A549 (cell line): ENCODE measurements at regions not wholly inside any gene's neighbourhood (a gene's known extent, or its start where the extent isn't known, plus 50 kb on each side); places are given as distances from the start of the nearest gene placed in this dataset.
A peak's percentile ranks its signal among the peaks of the same experiment; 100 is the strongest.

ENCODE experiments used
- ATAC-seq, 2 experiments: fragments of 200-7000 bp in 1 of 2; fragments of >200 bp in 1 of 2; cut with Nextera tagmentation in 1 of 2; cut with Tn5 transposase in 1 of 2; 3 replicates each; pipeline versions ENCODE4 v1.8.0 to v1.9.1; 2018 to 2020; ENCODE audit warnings: mild to moderate bottlenecking in 1 of 2, moderate library complexity in 1 of 2
- CTCF ChIA-PET: fragments of 300-600 bp; sonication (Branson Sonifier 250); formaldehyde crosslinking; extraction: SDS; loops from one replicate; lab custom pipeline; 2021; ENCODE audit warnings: antibody characterized with exemption, inconsistent platforms; lab: Yijun Ruan, JAX
- POLR2A ChIA-PET: fragments of 350-600 bp; formaldehyde crosslinking; extraction: SDS; loops from one replicate; lab custom pipeline; 2021; ENCODE audit warnings: antibody characterized with exemption, inconsistent platforms; lab: Yijun Ruan, JAX
- DNase-seq, 2 experiments: peaks; one replicate each; pipeline versions ENCODE4 v3.0.0 to v3.0.0-alpha.2; 2011 to 2016; ENCODE audit warnings: low read depth in 1 of 2, low spot score in 1 of 2
- FAIRE-seq: peaks from 2 replicates; lab custom pipeline; 2011; peaks lifted over from hg19 to GRCh38; lab: Jason Lieb, UNC
- H3K27ac ChIP-seq, 2 experiments: fragments of >200 bp; sonication (Bioruptor Twin); formaldehyde crosslinking; 3 replicates each; pipeline ENCODE4 v1.5.1; 2016 to 2017
- H3K4me1 ChIP-seq: fragments of >200 bp; sonication (Bioruptor Twin); formaldehyde crosslinking; 3 replicates; pipeline ENCODE4 v1.6.1; 2016
- H3K4me2 ChIP-seq: fragments of >200 bp; sonication (Bioruptor Twin); formaldehyde crosslinking; 3 replicates; pipeline ENCODE4 v1.6.1; 2016
- H3K4me3 ChIP-seq: fragments of >200 bp; sonication (Bioruptor Twin); formaldehyde crosslinking; 3 replicates; pipeline ENCODE4 v1.5.1; 2016
- H3K9me3 ChIP-seq: fragments of >200 bp; sonication (Bioruptor Twin); formaldehyde crosslinking; 3 replicates; pipeline ENCODE4 v1.6.1; 2016
- BCL3 ChIP-seq: fragments of >200 bp; sonication (Bioruptor Twin); formaldehyde crosslinking; IDR thresholded peaks from 3 replicates; pipeline ENCODE4 v1.6.1; 2016
- CHD2 ChIP-seq: fragments of 150-350 bp; IDR thresholded peaks from 2 replicates; pipeline ENCODE4 v1.6.1; 2014; ENCODE audit warnings: low read length; ENCODE audit not compliant: partially characterized antibody
- ELK1 ChIP-seq: fragments of 150-350 bp; IDR thresholded peaks from 2 replicates; pipeline ENCODE4 v1.6.1; 2014; ENCODE audit warnings: low read depth, mild to moderate bottlenecking, low read length
- ESRRA ChIP-seq: fragments of 150-350 bp; IDR thresholded peaks from 2 replicates; pipeline ENCODE4 v1.6.1; 2014; ENCODE audit warnings: mild to moderate bottlenecking, low read length, borderline replicate concordance
- FOSL2 ChIP-seq, 2 experiments: fragments of 450-650 bp in 1 of 2; fragments of >200 bp in 1 of 2; sonication (Bioruptor Twin) in 1 of 2; formaldehyde crosslinking; IDR thresholded peaks; 2 replicates each; pipeline versions ENCODE4 v1.5.0 to v1.6.1; 2016 to 2020; ENCODE audit warnings: mild to moderate bottlenecking in 1 of 2, moderate library complexity in 1 of 2
- FOXS1 ChIP-seq: fragments of 250-450 bp; sonication (Bioruptor Pico); IDR thresholded peaks from 2 replicates; pipeline ENCODE4 v1.5.0; 2020; ENCODE audit warnings: mild to moderate bottlenecking, moderate library complexity
- HOXA7 ChIP-seq: fragments of 250-450 bp; sonication (Bioruptor Pico); IDR thresholded peaks from 2 replicates; pipeline ENCODE4 v1.5.0; 2020; ENCODE audit warnings: mild to moderate bottlenecking, moderate library complexity
- HOXB13 ChIP-seq: fragments of 250-450 bp; sonication (Bioruptor Pico); IDR thresholded peaks from 2 replicates; pipeline ENCODE4 v1.5.0; 2020; ENCODE audit warnings: low read depth, mild to moderate bottlenecking, moderate library complexity
- JUN ChIP-seq, 2 experiments: fragments of >200 bp; sonication (Bioruptor Twin); formaldehyde crosslinking; IDR thresholded peaks; 2 replicates in 1 of 2; 3 replicates in 1 of 2; pipeline ENCODE4 v1.6.1; 2016 to 2017
- JUNB ChIP-seq: fragments of >200 bp; sonication (Bioruptor Twin); formaldehyde crosslinking; IDR thresholded peaks from 2 replicates; pipeline ENCODE4 v1.6.1; 2016
- KDM1A ChIP-seq: fragments of 200-600 bp; sonication (generic); IDR thresholded peaks from 2 replicates; pipeline ENCODE4 v1.6.1; 2016; ENCODE audit warnings: low read depth, mild to moderate bottlenecking
- KDM5A ChIP-seq: fragments of 200-600 bp; sonication (generic); IDR thresholded peaks from 2 replicates; pipeline ENCODE4 v1.6.1; 2016; ENCODE audit warnings: antibody characterized with exemption, mild to moderate bottlenecking
- MAFK ChIP-seq: fragments of 450-650 bp; IDR thresholded peaks from 2 replicates; pipeline ENCODE4 v1.6.1; 2014; ENCODE audit not compliant: partially characterized antibody
- NR3C1 ChIP-seq: fragments of >200 bp; sonication (Bioruptor Twin); formaldehyde crosslinking; IDR thresholded peaks from 3 replicates; pipeline ENCODE4 v1.6.1; 2017
- PHF8 ChIP-seq: fragments of 200-600 bp; sonication (generic); IDR thresholded peaks from 2 replicates; pipeline ENCODE4 v1.6.1; 2016; ENCODE audit warnings: low read depth, mild to moderate bottlenecking, antibody characterized with exemption, moderate library complexity, borderline replicate concordance
- POLR2AphosphoS2 ChIP-seq: conservative IDR thresholded peaks from 2 replicates; pipeline ENCODE4 v1.6.1; 2012; ENCODE audit warnings: low read length, improper control_type of control experiment, inconsistent platforms
- TFCP2L1 ChIP-seq: fragments of 250-450 bp; sonication (Bioruptor Pico); IDR thresholded peaks from 2 replicates; pipeline ENCODE4 v1.5.0; 2021; ENCODE audit warnings: mild to moderate bottlenecking
- ZC3H11A ChIP-seq: fragments of 450-650 bp; IDR thresholded peaks from 2 replicates; pipeline ENCODE4 v1.6.1; 2014; ENCODE audit warnings: antibody characterized with exemption, mild to moderate bottlenecking
- WGBS: methylation state at CpG from one replicate; pipeline ENCODE4 v1.1.6; 2017; ENCODE audit errors: missing lambda C conversion rate; 5-methylcytosine and 5-hydroxymethylcytosine counted together
- TF ChIP-seq, protein P1 (sequence below): fragments of 250-450 bp; sonication (Bioruptor Pico); IDR thresholded peaks from 2 replicates; pipeline ENCODE4 v1.5.0; 2021; ENCODE audit warnings: mild to moderate bottlenecking, moderate library complexity, borderline replicate concordance

GRCh38 chr12:116415408-116416108, 138.1 kb upstream of the MED13L start:
- H3K4me3 ChIP-seq = no peak overlapping the region
- peak overlapping the region in 1 of 2 experiments; percentile 60; a peak in 1 of 6 replicates for H3K27ac ChIP-seq
- TF ChIP-seq KDM5A = no peak
- no peak for TF ChIP-seq FOSL2 (IDR thresholded peaks at IDR 0.05)
- no peak for TF ChIP-seq FOSL2 (CRISPR knock-in tag; IDR thresholded peaks at IDR 0.05)
- no peak for TF ChIP-seq ESRRA
- TF ChIP-seq BCL3 = no peak
- TF ChIP-seq PHF8 = no peak
- no peak for TF ChIP-seq JUNB
- TF ChIP-seq CHD2 = no peak
- no peak for TF ChIP-seq KDM1A
- TF ChIP-seq TFCP2L1 = no peak
- no peak for TF ChIP-seq POLR2AphosphoS2
- no peak for TF ChIP-seq FOXS1 (CRISPR knock-in tag)
- no peak for TF ChIP-seq MAFK
- TF ChIP-seq JUN (IDR thresholded peaks at IDR 0.05) = no peak
- no peak for TF ChIP-seq ELK1
- no peak for TF ChIP-seq HOXA7 (CRISPR knock-in tag)
- no peak for TF ChIP-seq HOXB13 (CRISPR knock-in tag)
- DNase-seq (no peak), FAIRE-seq (no peak), ATAC-seq (0 out of 6 replicates have a peak, but pooled peaks of 1 of the 2 experiments have one; percentile 33)
- 90% methylated on average over 21 of the region's 21 CpGs for WGBS
- no peaks in the 10 kb centered on the region for H3K9me3 ChIP-seq
- ChIA-PET POLR2A (interaction anchor here (0.7 kb wide), 1 partner anchor 18 kb away, joined by 3 read pairs; no protein-coding TSS in a partner anchor), CTCF (interaction anchor here (0.6 kb wide), 2 partner anchors 61 to 184 kb away, joined by 3 read pairs; no protein-coding TSS in a partner anchor)
- H3K4me2 ChIP-seq = no peak overlapping the region
- H3K4me1 ChIP-seq = peaks cover 8% of the 10 kb centered on the region; the same call in 2 of the 3 replicates

DNA sequence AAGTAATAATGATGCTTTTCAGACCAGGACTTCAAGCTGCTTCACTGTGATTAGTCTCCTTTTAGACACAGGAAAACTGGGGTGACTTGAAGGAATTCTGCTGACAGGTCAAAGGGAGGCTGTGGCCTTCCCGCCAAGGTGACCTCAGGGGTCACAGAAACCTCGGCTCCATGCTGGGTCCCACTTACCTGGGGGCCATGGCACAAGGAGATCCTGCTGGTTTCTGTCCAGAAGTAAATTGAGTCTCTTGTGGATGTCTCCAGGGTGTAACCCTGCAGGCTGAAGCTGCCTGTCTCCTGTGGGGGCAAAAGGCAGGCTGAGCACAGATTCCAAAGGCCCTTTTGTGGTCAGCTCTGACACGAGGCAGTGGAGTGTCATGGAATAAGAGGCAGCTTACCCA, 138.7 kb upstream of the MED13L start:
- WGBS = 54% methylated on average over 3 of the region's 3 CpGs
- Histone ChIP-seq H3K4me1 (peaks cover 9% of the 10 kb centered on the region; the same call in 2 of the 3 replicates), H3K4me2 (no peak overlapping the region), H3K27ac (peak overlapping the region; percentile 29 to 60; a peak in 3 of 6 replicates), H3K4me3 (no peak overlapping the region), H3K9me3 (no peaks in the 10 kb centered on the region)
- DNase-seq (no peak), FAIRE-seq (no peak), ATAC-seq (peak in 1 of 2 experiments; percentile 44; a peak in 2 of 6 replicates)
- ChIA-PET CTCF (interaction anchor here (0.6 to 1.2 kb wide), 2 partner anchors 9 to 62 kb away, joined by 3 to 4 read pairs; no protein-coding TSS in a partner anchor), POLR2A (interaction anchor here (0.7 kb wide), 1 partner anchor 18 kb away, joined by 3 read pairs; no protein-coding TSS in a partner anchor)
- TF ChIP-seq, protein P1, sequence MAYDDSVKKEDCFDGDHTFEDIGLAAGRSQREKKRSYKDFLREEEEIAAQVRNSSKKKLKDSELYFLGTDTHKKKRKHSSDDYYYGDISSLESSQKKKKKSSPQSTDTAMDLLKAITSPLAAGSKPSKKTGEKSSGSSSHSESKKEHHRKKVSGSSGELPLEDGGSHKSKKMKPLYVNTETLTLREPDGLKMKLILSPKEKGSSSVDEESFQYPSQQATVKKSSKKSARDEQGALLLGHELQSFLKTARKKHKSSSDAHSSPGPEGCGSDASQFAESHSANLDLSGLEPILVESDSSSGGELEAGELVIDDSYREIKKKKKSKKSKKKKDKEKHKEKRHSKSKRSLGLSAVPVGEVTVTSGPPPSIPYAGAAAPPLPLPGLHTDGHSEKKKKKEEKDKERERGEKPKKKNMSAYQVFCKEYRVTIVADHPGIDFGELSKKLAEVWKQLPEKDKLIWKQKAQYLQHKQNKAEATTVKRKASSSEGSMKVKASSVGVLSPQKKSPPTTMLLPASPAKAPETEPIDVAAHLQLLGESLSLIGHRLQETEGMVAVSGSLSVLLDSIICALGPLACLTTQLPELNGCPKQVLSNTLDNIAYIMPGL = no peak
- TF ChIP-seq NR3C1 (no peak), HOXB13 (CRISPR knock-in tag) (no peak), ZC3H11A (no peak), HOXA7 (CRISPR knock-in tag) (no peak), CHD2 (no peak), FOSL2 (IDR thresholded peaks at IDR 0.05) (no peak), FOSL2 (CRISPR knock-in tag; IDR thresholded peaks at IDR 0.05) (no peak)
